ENCODE measurements at regions not wholly inside any gene's neighbourhood (a gene's known extent, or its start where the extent isn't known, plus 50 kb on each side); places are given as distances from the start of the nearest gene placed in this dataset.

DNA sequence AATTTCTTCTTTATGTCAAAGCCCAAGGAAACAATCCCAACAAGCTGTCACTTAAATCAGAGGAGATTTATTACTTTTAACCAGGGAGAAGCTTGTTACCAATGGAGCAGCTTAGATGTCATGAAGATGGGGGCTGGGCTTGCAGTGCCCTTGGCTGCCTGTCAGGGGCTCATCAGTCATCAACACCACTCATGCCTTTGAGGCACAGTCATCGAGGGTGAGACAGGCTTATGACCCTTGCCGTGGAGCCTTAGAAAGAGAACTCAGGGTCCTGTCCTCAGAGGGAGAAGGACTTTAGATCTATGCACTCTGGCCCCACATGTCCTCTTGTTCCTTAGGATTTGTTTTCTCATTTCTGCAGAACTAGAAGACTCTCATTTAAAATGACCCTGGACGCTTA is 318.3 kb downstream of the CBLN1 start:
- DNase-seq (ENCODE audit: low read depth, low spot score) (no peak), ATAC-seq (0 out of 2 replicates have a peak, but pooled peaks have one; percentile 17)
- Histone ChIP-seq H3K27ac (ENCODE audit: low read length) (peak overlapping the region; percentile 79), H3K4me3 (ENCODE audit: low read depth in 2 of 2, low read length in 2 of 2) (no peak overlapping the region), H3K4me1 (ENCODE audit: control insufficient read depth, insufficient read depth, low read length) (peaks cover 8% of the 10 kb centered on the region; the same call in 1 of the 2 replicates), H3K9me3 (ENCODE audit: control insufficient read depth, insufficient read depth, low read depth, low read length) (no peaks in the 10 kb centered on the region; the same call in 1 of the 2 replicates), H3K36me3 (ENCODE audit: control insufficient read depth, insufficient read depth, low read length) (no peaks in the 10 kb centered on the region), H3K27me3 (ENCODE audit: control insufficient read depth, insufficient read depth, low read length) (no peaks in the 10 kb centered on the region)
- in situ Hi-C loops (cut with HindIII; ENCODE audit: low pct_unique_long_range_greater_than_20kb, low sequenced_read_pairs) (no loop called here), intact Hi-C loops (cut with micrococcal nuclease; ENCODE audit: unreplicated experiment) (no loop called here)
- no peak for TF ChIP-seq TCF7L2 (IDR thresholded peaks at IDR 0.05; ENCODE audit: low read depth, low read length)
- TF ChIP-seq SIN3A (IDR thresholded peaks at IDR 0.05; ENCODE audit: borderline replicate concordance, insufficient read depth, low read depth, low read length) = no peak
- TF ChIP-seq, protein P1, sequence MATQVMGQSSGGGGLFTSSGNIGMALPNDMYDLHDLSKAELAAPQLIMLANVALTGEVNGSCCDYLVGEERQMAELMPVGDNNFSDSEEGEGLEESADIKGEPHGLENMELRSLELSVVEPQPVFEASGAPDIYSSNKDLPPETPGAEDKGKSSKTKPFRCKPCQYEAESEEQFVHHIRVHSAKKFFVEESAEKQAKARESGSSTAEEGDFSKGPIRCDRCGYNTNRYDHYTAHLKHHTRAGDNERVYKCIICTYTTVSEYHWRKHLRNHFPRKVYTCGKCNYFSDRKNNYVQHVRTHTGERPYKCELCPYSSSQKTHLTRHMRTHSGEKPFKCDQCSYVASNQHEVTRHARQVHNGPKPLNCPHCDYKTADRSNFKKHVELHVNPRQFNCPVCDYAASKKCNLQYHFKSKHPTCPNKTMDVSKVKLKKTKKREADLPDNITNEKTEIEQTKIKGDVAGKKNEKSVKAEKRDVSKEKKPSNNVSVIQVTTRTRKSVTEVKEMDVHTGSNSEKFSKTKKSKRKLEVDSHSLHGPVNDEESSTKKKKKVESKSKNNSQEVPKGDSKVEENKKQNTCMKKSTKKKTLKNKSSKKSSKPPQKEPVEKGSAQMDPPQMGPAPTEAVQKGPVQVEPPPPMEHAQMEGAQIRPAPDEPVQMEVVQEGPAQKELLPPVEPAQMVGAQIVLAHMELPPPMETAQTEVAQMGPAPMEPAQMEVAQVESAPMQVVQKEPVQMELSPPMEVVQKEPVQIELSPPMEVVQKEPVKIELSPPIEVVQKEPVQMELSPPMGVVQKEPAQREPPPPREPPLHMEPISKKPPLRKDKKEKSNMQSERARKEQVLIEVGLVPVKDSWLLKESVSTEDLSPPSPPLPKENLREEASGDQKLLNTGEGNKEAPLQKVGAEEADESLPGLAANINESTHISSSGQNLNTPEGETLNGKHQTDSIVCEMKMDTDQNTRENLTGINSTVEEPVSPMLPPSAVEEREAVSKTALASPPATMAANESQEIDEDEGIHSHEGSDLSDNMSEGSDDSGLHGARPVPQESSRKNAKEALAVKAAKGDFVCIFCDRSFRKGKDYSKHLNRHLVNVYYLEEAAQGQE (IDR thresholded peaks at IDR 0.05; ENCODE audit: insufficient read depth in 1 of 2, low read depth in 2 of 2, low read length in 1 of 2) = no peak
- TF ChIP-seq, protein P2, sequence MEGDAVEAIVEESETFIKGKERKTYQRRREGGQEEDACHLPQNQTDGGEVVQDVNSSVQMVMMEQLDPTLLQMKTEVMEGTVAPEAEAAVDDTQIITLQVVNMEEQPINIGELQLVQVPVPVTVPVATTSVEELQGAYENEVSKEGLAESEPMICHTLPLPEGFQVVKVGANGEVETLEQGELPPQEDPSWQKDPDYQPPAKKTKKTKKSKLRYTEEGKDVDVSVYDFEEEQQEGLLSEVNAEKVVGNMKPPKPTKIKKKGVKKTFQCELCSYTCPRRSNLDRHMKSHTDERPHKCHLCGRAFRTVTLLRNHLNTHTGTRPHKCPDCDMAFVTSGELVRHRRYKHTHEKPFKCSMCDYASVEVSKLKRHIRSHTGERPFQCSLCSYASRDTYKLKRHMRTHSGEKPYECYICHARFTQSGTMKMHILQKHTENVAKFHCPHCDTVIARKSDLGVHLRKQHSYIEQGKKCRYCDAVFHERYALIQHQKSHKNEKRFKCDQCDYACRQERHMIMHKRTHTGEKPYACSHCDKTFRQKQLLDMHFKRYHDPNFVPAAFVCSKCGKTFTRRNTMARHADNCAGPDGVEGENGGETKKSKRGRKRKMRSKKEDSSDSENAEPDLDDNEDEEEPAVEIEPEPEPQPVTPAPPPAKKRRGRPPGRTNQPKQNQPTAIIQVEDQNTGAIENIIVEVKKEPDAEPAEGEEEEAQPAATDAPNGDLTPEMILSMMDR (IDR thresholded peaks at IDR 0.05) = no peak
- no peak for TF ChIP-seq POLR2AphosphoS5 (IDR thresholded peaks at IDR 0.05; ENCODE audit: low read depth, low read length)
- CTCF ChIA-PET = no interaction called here
- POLR2A ChIA-PET = no interaction called here
- BruUV-seq (replicated peaks) = no TSS peak

DNA sequence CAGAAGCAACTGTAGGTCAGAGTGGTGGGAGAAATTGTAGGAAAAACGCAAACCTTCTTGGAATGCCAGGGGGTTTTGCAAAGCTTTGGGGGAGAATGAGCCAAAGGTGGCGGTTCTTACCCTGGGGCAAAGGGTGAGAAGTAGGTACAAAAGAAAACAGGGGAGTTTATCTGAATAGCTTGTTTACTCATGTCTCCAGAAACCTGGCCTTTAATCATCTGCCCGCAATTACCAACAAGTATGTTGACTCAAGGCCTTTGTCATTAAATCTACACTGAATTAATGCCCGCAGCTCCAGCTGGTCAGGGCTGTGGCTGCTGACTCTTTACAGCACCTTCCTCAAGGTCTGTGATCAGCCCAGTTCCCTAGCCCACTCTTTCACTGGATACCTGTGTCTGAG is 320.1 kb downstream of the CBLN1 start:
- in situ Hi-C loops (cut with HindIII; ENCODE audit: low pct_unique_long_range_greater_than_20kb, low sequenced_read_pairs) = no loop called here
- Histone ChIP-seq H3K4me3 (ENCODE audit: low read depth in 2 of 2, low read length in 2 of 2) (no peak overlapping the region), H3K27ac (ENCODE audit: low read length) (peak overlapping the region; percentile 63), H3K36me3 (ENCODE audit: control insufficient read depth, insufficient read depth, low read length) (no peaks in the 10 kb centered on the region), H3K4me1 (ENCODE audit: control insufficient read depth, insufficient read depth, low read length) (peaks cover 8% of the 10 kb centered on the region; the same call in 1 of the 2 replicates), H3K27me3 (ENCODE audit: control insufficient read depth, insufficient read depth, low read length) (no peaks in the 10 kb centered on the region), H3K9me3 (ENCODE audit: control insufficient read depth, insufficient read depth, low read depth, low read length) (no peaks in the 10 kb centered on the region; the same call in 1 of the 2 replicates)
- intact Hi-C loops (cut with micrococcal nuclease; ENCODE audit: unreplicated experiment) = no loop called here
- no peak for DNase-seq (ENCODE audit: low read depth, low spot score)
- TF ChIP-seq, protein P2 (IDR thresholded peaks at IDR 0.05) = no peak
- TF ChIP-seq POLR2AphosphoS5 (IDR thresholded peaks at IDR 0.05; ENCODE audit: low read depth, low read length) (no peak), TCF7L2 (IDR thresholded peaks at IDR 0.05; ENCODE audit: low read depth, low read length) (peak; percentile 69; the same call in 1 of the 2 replicates)
- peak; percentile 34; the same call in 1 of the 2 replicates for ATAC-seq
- no TSS peak for BruUV-seq (replicated peaks)
- POLR2A ChIA-PET = no interaction called here
- CTCF ChIA-PET = no interaction called here

Data from Panc1 (cell line).